GM12878 (cell line): ENCODE measurements at regions not wholly inside any gene's neighbourhood (a gene's known extent, or its start where the extent isn't known, plus 50 kb on each side); places are given as distances from the start of the nearest gene placed in this dataset.

Experiments
- GABPA ChIP-seq: IDR thresholded peaks from 2 replicates; pipeline ENCODE4 v1.6.1; 2014; ENCODE audit warnings: antibody characterized with exemption, low read depth, mild to moderate bottlenecking, inconsistent platforms
- NR2C1 ChIP-seq: fragments of 450-650 bp; IDR thresholded peaks from 2 replicates; pipeline ENCODE4 v1.6.1; 2017; ENCODE audit warnings: antibody characterized with exemption, mild to moderate bottlenecking, moderate library complexity

DNA sequence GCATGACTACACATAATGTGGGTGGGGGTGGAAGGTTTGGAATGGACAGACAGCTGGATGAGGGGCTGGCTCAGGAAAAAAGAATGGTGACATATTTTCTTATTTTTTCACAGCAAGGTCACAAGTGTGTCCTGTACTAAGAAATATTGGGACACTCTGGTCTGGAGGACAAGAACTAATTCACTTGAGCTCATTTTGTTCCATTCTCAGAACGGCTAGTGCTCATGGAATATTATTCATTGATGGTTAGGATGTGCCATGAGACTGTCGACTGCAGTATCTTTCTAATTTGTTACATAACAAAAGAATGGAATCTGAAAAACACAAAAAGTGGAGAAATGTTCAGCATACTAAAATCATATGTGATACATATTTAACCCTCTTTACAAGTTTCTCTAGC, 149.5 kb downstream of the BMP4 start:
- TF ChIP-seq GABPA = no peak
- TF ChIP-seq NR2C1 = no peak
